Right lobe of liver (tissue), 6 donors: ENCODE measurements at regions not wholly inside any gene's neighbourhood (a gene's known extent, or its start where the extent isn't known, plus 50 kb on each side); places are given as distances from the start of the nearest gene placed in this dataset.

Experiments used
- ATAC-seq, 4 donors: fragments of 200-7000 bp; cut with Tn5 transposase; one replicate each; pipeline ENCODE4 v1.9.1; 2020; ENCODE audit warnings: mild to moderate bottlenecking in 4 of 4, moderate library complexity in 4 of 4
- DNase-seq, 3 donors: peaks; one replicate each; pipeline ENCODE4 v3.0.0-alpha.2; 2020
- H3K27ac ChIP-seq, 3 donors: fragments of 200-600 bp; one replicate each; pipeline ENCODE4 v1.8.0; 2022
- H3K27me3 ChIP-seq, 2 donors: fragments of 200-600 bp; one replicate each; pipeline ENCODE4 v1.8.0; 2022
- H3K36me3 ChIP-seq, 4 donors: fragments of 200-600 bp; sonication (generic) in 1 of 4; one replicate each; pipeline versions ENCODE4 v1.5.1 to v1.8.0; 2017 to 2022; ENCODE audit warnings: control low read depth in 1 of 4
- H3K4me1 ChIP-seq, 4 donors: fragments of 200-600 bp; sonication (generic) in 1 of 4; one replicate each; pipeline versions ENCODE4 v1.5.1 to v1.8.0; 2017 to 2022; ENCODE audit warnings: control low read depth in 1 of 4
- H3K4me3 ChIP-seq, 3 donors: fragments of 200-600 bp; one replicate each; pipeline ENCODE4 v1.8.0; 2022
- H3K9me3 ChIP-seq, 4 donors: fragments of 200-600 bp; sonication (generic) in 1 of 4; one replicate each; pipeline versions ENCODE4 v1.5.1 to v1.8.0; 2017 to 2022; ENCODE audit warnings: control low read depth in 1 of 4
- POLR2A ChIP-seq: fragments of 450-650 bp; IDR thresholded peaks from one replicate; pipeline ENCODE4 v1.6.1; 2017; ENCODE audit warnings: antibody characterized with exemption, mild to moderate bottlenecking
- WGBS: methylation state at CpG from one replicate; pipeline ENCODE4 v1.1.6; 2018; ENCODE audit warnings: low coverage, low lambda C conversion rate; ENCODE audit not compliant: insufficient coverage; ENCODE audit errors: missing lambda C conversion rate; 5-methylcytosine and 5-hydroxymethylcytosine counted together
- intact Hi-C, 2 donors: fragments of 100-400 bp; cut with DNase I; formaldehyde crosslinking; loops; one replicate each; pipeline versions ENCODE4 v1.11.2 to v1.14.1; 2022
- TF ChIP-seq, protein P1 (sequence below), 4 donors: fragments of 200-600 bp in 3 of 4; fragments of 450-650 bp in 1 of 4; IDR thresholded peaks; one replicate each; pipeline versions ENCODE4 v1.5.1 to v1.8.0; 2016 to 2022; ENCODE audit warnings: antibody characterized with exemption in 4 of 4, mild to moderate bottlenecking in 2 of 4
- donor health status: DM: no; HTN: yes; CAD: no.
- donor health status: DM: no; HTN: no; CAD: no.
- donor health status: DM: no; HTN: no; CAD: no.
- donor health status: DM: no; HTN: yes; CAD: no.
- donor health status: DM: no; HTN: yes; CAD: no.

DNA sequence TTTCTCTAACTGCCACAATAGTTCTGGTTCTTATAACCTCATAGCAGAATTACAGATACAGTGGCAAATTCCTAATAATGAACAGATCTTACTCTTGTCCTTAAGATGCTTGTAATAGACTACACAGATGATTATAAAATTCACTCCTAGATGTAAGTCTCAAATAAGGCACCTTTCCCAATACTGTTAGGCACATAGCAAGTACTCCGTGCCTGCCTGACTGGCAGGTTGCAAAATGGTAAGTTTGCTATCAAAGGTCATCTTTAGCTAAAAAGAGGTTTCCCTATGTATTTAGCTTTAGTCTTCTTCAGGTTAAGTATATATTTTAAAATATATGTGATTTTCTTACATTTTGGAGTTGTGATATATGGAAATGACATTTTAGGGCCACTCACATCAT lies 50.4 kb upstream of the FHIP2A start:
- TF ChIP-seq POLR2A, result no peak
- TF ChIP-seq, protein P1, sequence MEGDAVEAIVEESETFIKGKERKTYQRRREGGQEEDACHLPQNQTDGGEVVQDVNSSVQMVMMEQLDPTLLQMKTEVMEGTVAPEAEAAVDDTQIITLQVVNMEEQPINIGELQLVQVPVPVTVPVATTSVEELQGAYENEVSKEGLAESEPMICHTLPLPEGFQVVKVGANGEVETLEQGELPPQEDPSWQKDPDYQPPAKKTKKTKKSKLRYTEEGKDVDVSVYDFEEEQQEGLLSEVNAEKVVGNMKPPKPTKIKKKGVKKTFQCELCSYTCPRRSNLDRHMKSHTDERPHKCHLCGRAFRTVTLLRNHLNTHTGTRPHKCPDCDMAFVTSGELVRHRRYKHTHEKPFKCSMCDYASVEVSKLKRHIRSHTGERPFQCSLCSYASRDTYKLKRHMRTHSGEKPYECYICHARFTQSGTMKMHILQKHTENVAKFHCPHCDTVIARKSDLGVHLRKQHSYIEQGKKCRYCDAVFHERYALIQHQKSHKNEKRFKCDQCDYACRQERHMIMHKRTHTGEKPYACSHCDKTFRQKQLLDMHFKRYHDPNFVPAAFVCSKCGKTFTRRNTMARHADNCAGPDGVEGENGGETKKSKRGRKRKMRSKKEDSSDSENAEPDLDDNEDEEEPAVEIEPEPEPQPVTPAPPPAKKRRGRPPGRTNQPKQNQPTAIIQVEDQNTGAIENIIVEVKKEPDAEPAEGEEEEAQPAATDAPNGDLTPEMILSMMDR (IDR thresholded peaks at IDR 0.05), result no peak
- Histone ChIP-seq H3K27me3 (no peaks in the 10 kb centered on the region), H3K9me3 (no peaks in the 10 kb centered on the region), H3K4me3 (no peak overlapping the region), H3K4me1 (peaks cover 0 to 8% (median 2%) of the 10 kb centered on the region in 4 donors), H3K27ac (no peak overlapping the region), H3K36me3 (no peaks in the 10 kb centered on the region)
- 28% methylated on average over 1 of the region's 1 CpG for WGBS
- ATAC-seq, result peak; percentile 23 to 46 (median 44)
- intact Hi-C loops, result no loop called here
- DNase-seq, result no peak

DNA sequence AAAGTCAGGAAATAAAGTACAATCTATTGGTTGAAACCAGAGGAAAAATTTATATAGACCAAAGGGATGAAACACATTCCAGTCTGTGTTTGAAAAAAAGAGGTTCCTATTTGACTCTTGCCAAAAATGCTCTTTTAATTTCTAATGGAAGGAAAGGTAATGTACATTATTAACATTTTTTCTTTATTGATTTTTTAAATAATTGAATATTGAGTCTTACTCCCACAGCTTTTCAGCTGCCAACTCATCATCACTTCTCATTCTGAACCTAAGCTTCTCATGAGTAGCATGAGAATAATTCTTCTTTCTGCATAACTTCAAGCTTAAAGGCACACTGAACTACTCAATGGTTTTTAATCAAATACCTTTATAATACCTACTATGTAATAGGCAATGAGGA lies 49.8 kb upstream of the FHIP2A start:
- ATAC-seq (no peak), DNase-seq (no peak)
- intact Hi-C loops, result no loop called here
- H3K27me3 ChIP-seq, result no peaks in the 10 kb centered on the region
- no peak overlapping the region for H3K27ac ChIP-seq
- no peaks in the 10 kb centered on the region for H3K9me3 ChIP-seq
- peaks cover 0 to 8% (median 2%) of the 10 kb centered on the region in 4 donors for H3K4me1 ChIP-seq
- no peak overlapping the region for H3K4me3 ChIP-seq
- no peak for TF ChIP-seq POLR2A
- H3K36me3 ChIP-seq, result no peaks in the 10 kb centered on the region
